Testis (tissue), 2 donors: ENCODE measurements at regions not wholly inside any gene's neighbourhood (a gene's known extent, or its start where the extent isn't known, plus 50 kb on each side); places are given as distances from the start of the nearest gene placed in this dataset.
A peak's percentile ranks its signal among the peaks of the same experiment; 100 is the strongest.

ENCODE experiments used
- DNase-seq: peaks from one replicate; pipeline ENCODE4 v3.0.0-alpha.2; 2019
- H3K27ac ChIP-seq, 2 donors: fragments of 200-600 bp; sonication (generic); one replicate each; pipeline ENCODE4 v1.5.1; 2019
- H3K27me3 ChIP-seq: fragments of 200-600 bp; sonication (generic); one replicate; pipeline ENCODE4 v1.5.1; 2019
- H3K36me3 ChIP-seq: fragments of 200-600 bp; sonication (generic); one replicate; pipeline ENCODE4 v1.5.1; 2017; ENCODE audit warnings: low read depth; ENCODE audit errors: missing control alignments
- H3K4me1 ChIP-seq: fragments of 200-600 bp; sonication (generic); one replicate; pipeline ENCODE4 v1.5.1; 2019
- H3K4me3 ChIP-seq, 2 donors: fragments of 200-600 bp; sonication (generic); one replicate each; pipeline ENCODE4 v1.5.1; 2017 to 2019
- H3K9me3 ChIP-seq: fragments of 200-600 bp; sonication (generic); one replicate; pipeline ENCODE4 v1.5.1; 2017
- POLR2A ChIP-seq: fragments of 450-650 bp; IDR thresholded peaks from one replicate; pipeline ENCODE4 v1.6.1; 2017; ENCODE audit warnings: antibody characterized with exemption, mild to moderate bottlenecking, moderate library complexity
- WGBS, 2 donors: methylation state at CpG; one replicate each; pipeline ENCODE4 v1.1.5; 2018; 5-methylcytosine and 5-hydroxymethylcytosine counted together
- intact Hi-C: fragments of 100-400 bp; cut with DNase I; formaldehyde crosslinking; loops from one replicate; pipeline ENCODE4 v1.15.1; 2023; ENCODE audit warnings: low total_unique reads
- TF ChIP-seq, protein P1 (sequence below), 3 experiments: fragments of 450-650 bp in 2 of 3; fragments of 200-600 bp in 1 of 3; sonication (generic) in 1 of 3; IDR thresholded peaks; one replicate each; pipeline ENCODE4 v1.5.1; 2016 to 2019; ENCODE audit warnings: antibody characterized with exemption in 3 of 3, mild to moderate bottlenecking in 2 of 3, moderate library complexity in 1 of 3

DNA sequence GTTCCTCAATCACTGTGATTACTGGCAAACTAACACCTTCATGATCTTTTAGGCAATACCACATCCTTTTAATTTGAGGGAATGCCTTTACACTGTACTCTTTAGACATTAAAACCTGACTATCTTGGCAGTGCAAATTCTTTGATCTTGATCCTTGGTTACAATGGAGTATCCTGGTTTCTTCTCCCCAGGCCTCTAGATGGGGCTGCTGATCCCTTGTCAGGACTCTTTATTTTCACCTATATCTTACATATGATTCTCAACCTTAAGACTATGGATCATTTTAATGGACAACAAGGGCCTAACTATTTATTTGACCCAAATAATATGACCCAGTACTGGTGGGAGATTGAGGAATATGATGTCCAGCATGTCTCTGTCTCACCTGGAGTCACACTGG, 1005.5 kb upstream of the INTU start:
- TF ChIP-seq, protein P1, sequence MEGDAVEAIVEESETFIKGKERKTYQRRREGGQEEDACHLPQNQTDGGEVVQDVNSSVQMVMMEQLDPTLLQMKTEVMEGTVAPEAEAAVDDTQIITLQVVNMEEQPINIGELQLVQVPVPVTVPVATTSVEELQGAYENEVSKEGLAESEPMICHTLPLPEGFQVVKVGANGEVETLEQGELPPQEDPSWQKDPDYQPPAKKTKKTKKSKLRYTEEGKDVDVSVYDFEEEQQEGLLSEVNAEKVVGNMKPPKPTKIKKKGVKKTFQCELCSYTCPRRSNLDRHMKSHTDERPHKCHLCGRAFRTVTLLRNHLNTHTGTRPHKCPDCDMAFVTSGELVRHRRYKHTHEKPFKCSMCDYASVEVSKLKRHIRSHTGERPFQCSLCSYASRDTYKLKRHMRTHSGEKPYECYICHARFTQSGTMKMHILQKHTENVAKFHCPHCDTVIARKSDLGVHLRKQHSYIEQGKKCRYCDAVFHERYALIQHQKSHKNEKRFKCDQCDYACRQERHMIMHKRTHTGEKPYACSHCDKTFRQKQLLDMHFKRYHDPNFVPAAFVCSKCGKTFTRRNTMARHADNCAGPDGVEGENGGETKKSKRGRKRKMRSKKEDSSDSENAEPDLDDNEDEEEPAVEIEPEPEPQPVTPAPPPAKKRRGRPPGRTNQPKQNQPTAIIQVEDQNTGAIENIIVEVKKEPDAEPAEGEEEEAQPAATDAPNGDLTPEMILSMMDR (IDR thresholded peaks at IDR 0.05) = no peak
- TF ChIP-seq POLR2A = no peak
- H3K4me1 ChIP-seq = no peaks in the 10 kb centered on the region
- H3K9me3 ChIP-seq = no peaks in the 10 kb centered on the region
- H3K27ac ChIP-seq = no peak overlapping the region
- H3K27me3 ChIP-seq = no peaks in the 10 kb centered on the region
- intact Hi-C loops = no loop called here
- no peak for DNase-seq
- H3K36me3 ChIP-seq = no peaks in the 10 kb centered on the region
- H3K4me3 ChIP-seq = no peak overlapping the region

DNA sequence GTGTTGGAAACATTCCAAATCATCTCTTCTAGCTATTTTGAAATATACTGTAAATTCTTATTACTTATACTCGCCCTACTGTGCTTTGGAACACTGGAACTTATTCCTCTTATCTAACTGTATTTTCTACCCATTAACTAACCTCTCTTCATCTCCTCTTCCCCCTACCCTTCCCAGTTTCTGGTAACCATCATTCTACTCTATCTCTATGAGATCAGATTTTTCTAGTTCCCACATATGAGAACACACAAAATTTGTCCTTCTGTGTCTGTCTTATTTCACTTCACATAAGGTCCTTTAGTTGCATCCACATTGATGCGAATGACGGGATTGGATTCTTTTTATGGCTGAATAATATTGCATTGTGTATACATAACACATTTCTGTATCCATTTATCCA, 1003.8 kb upstream of the INTU start:
- Histone ChIP-seq H3K27me3 (no peaks in the 10 kb centered on the region), H3K36me3 (no peaks in the 10 kb centered on the region), H3K9me3 (no peaks in the 10 kb centered on the region), H3K4me1 (no peaks in the 10 kb centered on the region), H3K27ac (no peak overlapping the region), H3K4me3 (no peak overlapping the region)
- no peak for TF ChIP-seq POLR2A
- TF ChIP-seq, protein P1 (IDR thresholded peaks at IDR 0.05) = no peak
- 92 to 94% methylated on average over 3 of the region's 3 CpGs for WGBS, 2 donors
- intact Hi-C loops = no loop called here
- no peak for DNase-seq

DNA sequence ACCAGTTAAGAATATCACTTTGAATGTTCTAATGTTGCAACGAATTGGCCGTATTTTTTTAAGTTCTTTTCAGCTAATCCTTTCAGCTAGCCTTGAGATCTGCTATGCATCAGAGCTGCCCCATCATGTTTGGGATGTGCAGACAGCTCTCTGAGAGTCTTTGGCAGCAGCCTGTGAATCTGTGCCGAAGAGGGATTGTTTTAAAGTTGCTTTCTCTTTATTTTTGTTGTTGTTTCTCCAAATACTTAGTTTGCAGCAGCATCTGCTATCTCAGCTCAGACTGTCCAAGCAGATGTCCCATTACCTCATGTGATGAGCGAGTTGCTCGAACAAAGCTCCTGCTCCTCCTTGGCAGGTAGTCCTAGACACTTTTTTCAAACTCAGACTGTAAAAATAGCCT, 1002.5 kb upstream of the INTU start:
- TF ChIP-seq, protein P1 (IDR thresholded peaks at IDR 0.05) = no peak
- TF ChIP-seq POLR2A = no peak
- intact Hi-C loops = no loop called here
- no peaks in the 10 kb centered on the region for H3K4me1 ChIP-seq
- 47 to 52% methylated on average over 5 of the region's 5 CpGs for WGBS, 2 donors
- no peaks in the 10 kb centered on the region for H3K9me3 ChIP-seq
- DNase-seq = peak; percentile 16
- no peaks in the 10 kb centered on the region for H3K36me3 ChIP-seq
- no peak overlapping the region for H3K4me3 ChIP-seq
- H3K27me3 ChIP-seq = no peaks in the 10 kb centered on the region
- no peak overlapping the region for H3K27ac ChIP-seq

DNA sequence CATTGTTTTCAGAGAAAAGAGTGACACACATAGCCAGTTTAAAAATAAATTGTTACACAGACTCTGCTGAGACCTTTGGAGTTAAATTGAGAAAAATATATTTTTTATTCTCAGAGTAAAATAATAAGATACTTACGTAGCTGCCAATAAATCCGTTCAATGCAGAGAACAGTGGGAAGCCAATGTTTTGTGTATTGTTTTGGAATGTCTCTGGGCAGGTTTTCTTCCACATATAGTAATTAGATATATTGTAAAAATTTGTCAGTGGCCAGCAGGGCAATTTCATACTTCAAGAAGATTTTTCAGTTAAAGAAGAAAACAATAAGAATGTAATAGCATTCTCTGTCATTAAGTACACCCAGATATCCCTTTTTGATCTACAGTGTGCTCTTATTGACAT, 999.5 kb upstream of the INTU start:
- TF ChIP-seq POLR2A = no peak
- TF ChIP-seq, protein P1 (IDR thresholded peaks at IDR 0.05) = no peak
- H3K4me3 ChIP-seq = no peak overlapping the region
- H3K36me3 ChIP-seq = no peaks in the 10 kb centered on the region
- H3K4me1 ChIP-seq = no peaks in the 10 kb centered on the region
- H3K27ac ChIP-seq = no peak overlapping the region
- no peaks in the 10 kb centered on the region for H3K9me3 ChIP-seq
- intact Hi-C loops = no loop called here
- WGBS, 2 donors = 87 to 93% methylated on average over 2 of the region's 2 CpGs
- no peak for DNase-seq
- H3K27me3 ChIP-seq = no peaks in the 10 kb centered on the region

DNA sequence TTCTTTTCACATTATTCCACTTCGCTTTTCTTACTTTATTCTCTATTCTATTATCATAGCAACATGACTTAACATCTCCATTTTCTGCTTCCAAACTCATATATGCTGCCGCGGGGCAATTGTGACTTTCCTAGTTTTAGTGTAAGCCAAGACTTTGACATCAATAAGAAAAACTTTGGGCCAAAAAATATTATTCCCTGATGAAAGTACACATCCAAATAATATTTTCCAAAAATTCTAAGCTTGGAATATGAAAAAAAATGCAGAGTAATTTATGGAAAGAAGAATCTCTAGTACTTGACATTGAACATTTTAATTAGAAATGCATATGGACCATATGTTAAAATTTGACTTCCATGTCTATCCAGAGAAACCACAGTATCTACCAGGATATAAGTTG, 995.1 kb upstream of the INTU start:
- TF ChIP-seq, protein P1 (IDR thresholded peaks at IDR 0.05) = no peak
- no peak for DNase-seq
- no peak overlapping the region for H3K27ac ChIP-seq
- no peaks in the 10 kb centered on the region for H3K9me3 ChIP-seq
- 95 to 96% methylated on average over 3 of the region's 3 CpGs for WGBS, 2 donors
- H3K4me1 ChIP-seq = no peaks in the 10 kb centered on the region
- intact Hi-C loops = no loop called here
- no peaks in the 10 kb centered on the region for H3K36me3 ChIP-seq
- no peak overlapping the region for H3K4me3 ChIP-seq
- H3K27me3 ChIP-seq = no peaks in the 10 kb centered on the region
